NB4 (cell line): ENCODE measurements at regions not wholly inside any gene's neighbourhood (a gene's known extent, or its start where the extent isn't known, plus 50 kb on each side); places are given as distances from the start of the nearest gene placed in this dataset.

Source experiments
- DNase-seq: peaks from one replicate; pipeline ENCODE4 v3.0.0; 2010; ENCODE audit warnings: low read depth
- H3K4me3 ChIP-seq: one replicate; pipeline ENCODE4 v1.5.1; 2011; ENCODE audit warnings: mild to moderate bottlenecking, low read depth, low read length, moderate library complexity
- CTCF ChIP-seq: IDR thresholded peaks from one replicate; pipeline ENCODE4 v1.5.1; 2012; ENCODE audit warnings: low read depth, low read length
- MAX ChIP-seq: IDR thresholded peaks from 2 replicates; pipeline ENCODE4 v1.6.1; 2011; ENCODE audit warnings: low read depth, low read length
- MYC ChIP-seq: IDR thresholded peaks from 2 replicates; pipeline ENCODE4 v1.6.1; 2011; ENCODE audit warnings: low read depth, low read length
- POLR2A ChIP-seq: IDR thresholded peaks from 2 replicates; pipeline ENCODE4 v1.6.1; 2011; ENCODE audit warnings: mild to moderate bottlenecking; ENCODE audit not compliant: insufficient read length; ENCODE audit errors: extremely low read depth

GRCh38 chr2:15825276-15825980 is 114.9 kb upstream of the MYCN start:
- TF ChIP-seq POLR2A (no peak), MAX (no peak), CTCF (no peak), MYC (no peak)
- no peak overlapping the region for H3K4me3 ChIP-seq
- no peak for DNase-seq

- H3K4me3 ChIP-seq = no peak overlapping the region
- DNase-seq = no peak
- TF ChIP-seq POLR2A = no peak
- TF ChIP-seq CTCF = no peak
- no peak for TF ChIP-seq MAX
- no peak for TF ChIP-seq MYC
Observed at GRCh38 chr2:15826273-15826717, 114.1 kb upstream of the MYCN start.

GRCh38 chr2:15827001-15827400 is 113.3 kb upstream of the MYCN start:
- TF ChIP-seq CTCF (no peak), MYC (no peak), MAX (no peak), POLR2A (no peak)

GRCh38 chr2:15828576-15828975 is 111.8 kb upstream of the MYCN start:
- TF ChIP-seq CTCF (no peak), MAX (no peak), POLR2A (no peak), MYC (no peak)

More at GRCh38 chr2:15827001-15827400, 113.3 kb upstream of the MYCN start:
- no peak overlapping the region for H3K4me3 ChIP-seq
- no peak for DNase-seq

GRCh38 chr2:15829091-15829801 is 111.1 kb upstream of the MYCN start:
- no peak for DNase-seq

More at GRCh38 chr2:15828576-15828975, 111.8 kb upstream of the MYCN start:
- H3K4me3 ChIP-seq = no peak overlapping the region
- DNase-seq = no peak

More at GRCh38 chr2:15829091-15829801, 111.1 kb upstream of the MYCN start:
- no peak for TF ChIP-seq POLR2A
- no peak for TF ChIP-seq MAX
- no peak for TF ChIP-seq MYC
- TF ChIP-seq CTCF = no peak
- H3K4me3 ChIP-seq = no peak overlapping the region
